Activated T-cell treated with anti-CD3 and anti-CD28 coated beads, Interleukin-2, amount 50 U/mL, for 24 hours (primary cell): ENCODE measurements at regions not wholly inside any gene's neighbourhood (a gene's known extent, or its start where the extent isn't known, plus 50 kb on each side); places are given as distances from the start of the nearest gene placed in this dataset.

ENCODE experiments used
- DNase-seq: peaks from one replicate; pipeline ENCODE4 v3.0.0-alpha.2; 2020
- H3K27ac Mint-ChIP-seq: 2 replicates; pipeline ENCODE4 v1.8.0; 2020; ENCODE audit warnings: mild to moderate bottlenecking, mixed read lengths
- H3K27me3 Mint-ChIP-seq: 2 replicates; pipeline ENCODE4 v1.8.0; 2020; ENCODE audit warnings: mixed read lengths
- H3K36me3 Mint-ChIP-seq: 2 replicates; pipeline ENCODE4 v1.8.0; 2020; ENCODE audit warnings: low read depth, mixed read lengths
- H3K4me1 Mint-ChIP-seq: 2 replicates; pipeline ENCODE4 v1.8.0; 2020; ENCODE audit warnings: low read depth, mixed read lengths
- H3K4me3 Mint-ChIP-seq: 2 replicates; pipeline ENCODE4 v1.8.0; 2020; ENCODE audit warnings: mild to moderate bottlenecking, moderate library complexity, mixed read lengths
- H3K9me3 Mint-ChIP-seq: 2 replicates; pipeline ENCODE4 v1.8.0; 2020; ENCODE audit warnings: mixed read lengths

- no peak overlapping the region for H3K27ac Mint-ChIP-seq
- no peaks in the 10 kb centered on the region for H3K9me3 Mint-ChIP-seq
- H3K4me3 Mint-ChIP-seq, result no peak overlapping the region
- no peak for DNase-seq
- H3K27me3 Mint-ChIP-seq, result no peaks in the 10 kb centered on the region
- no peaks in the 10 kb centered on the region for H3K36me3 Mint-ChIP-seq
- peaks cover 16% of the 10 kb centered on the region for H3K4me1 Mint-ChIP-seq
Measured at GRCh38 chr1:58988752-58989151, 204.9 kb upstream of the JUN start.

GRCh38 chr1:58989845-58990244 is 206.0 kb upstream of the JUN start:
- no peak overlapping the region for H3K4me3 Mint-ChIP-seq
- H3K4me1 Mint-ChIP-seq, result peaks cover 14% of the 10 kb centered on the region
- no peaks in the 10 kb centered on the region for H3K27me3 Mint-ChIP-seq
- DNase-seq, result no peak
- no peaks in the 10 kb centered on the region for H3K9me3 Mint-ChIP-seq
- H3K27ac Mint-ChIP-seq, result no peak overlapping the region
- H3K36me3 Mint-ChIP-seq, result no peaks in the 10 kb centered on the region

- Mint-ChIP-seq H3K9me3 (no peaks in the 10 kb centered on the region), H3K36me3 (no peaks in the 10 kb centered on the region), H3K4me3 (no peak overlapping the region), H3K4me1 (peaks cover 20% of the 10 kb centered on the region), H3K27me3 (no peaks in the 10 kb centered on the region), H3K27ac (no peak overlapping the region)
- no peak for DNase-seq
Measured at GRCh38 chr1:58991305-58991704, 207.5 kb upstream of the JUN start.

GRCh38 chr1:58992643-58993042 is 208.8 kb upstream of the JUN start:
- Mint-ChIP-seq H3K36me3 (no peaks in the 10 kb centered on the region), H3K27me3 (no peaks in the 10 kb centered on the region), H3K9me3 (no peaks in the 10 kb centered on the region), H3K4me1 (peaks cover 13% of the 10 kb centered on the region), H3K27ac (no peak overlapping the region), H3K4me3 (no peak overlapping the region)
- no peak for DNase-seq

GRCh38 chr1:58993403-58993802 is 209.6 kb upstream of the JUN start:
- H3K27me3 Mint-ChIP-seq, result no peaks in the 10 kb centered on the region

GRCh38 chr1:58994664-58995063 is 210.8 kb upstream of the JUN start:
- H3K27ac Mint-ChIP-seq, result no peak overlapping the region
- H3K4me1 Mint-ChIP-seq, result peaks cover 8% of the 10 kb centered on the region
- no peak overlapping the region for H3K4me3 Mint-ChIP-seq
- no peak for DNase-seq
- no peaks in the 10 kb centered on the region for H3K36me3 Mint-ChIP-seq
- H3K27me3 Mint-ChIP-seq, result no peaks in the 10 kb centered on the region
- H3K9me3 Mint-ChIP-seq, result no peaks in the 10 kb centered on the region

More at GRCh38 chr1:58993403-58993802, 209.6 kb upstream of the JUN start:
- no peaks in the 10 kb centered on the region for H3K9me3 Mint-ChIP-seq
- DNase-seq, result no peak
- H3K27ac Mint-ChIP-seq, result no peak overlapping the region
- H3K4me1 Mint-ChIP-seq, result peaks cover 8% of the 10 kb centered on the region
- no peaks in the 10 kb centered on the region for H3K36me3 Mint-ChIP-seq
- H3K4me3 Mint-ChIP-seq, result no peak overlapping the region

- H3K9me3 Mint-ChIP-seq, result no peaks in the 10 kb centered on the region
- H3K4me1 Mint-ChIP-seq, result peaks cover 8% of the 10 kb centered on the region
- H3K4me3 Mint-ChIP-seq, result no peak overlapping the region
- no peak overlapping the region for H3K27ac Mint-ChIP-seq
- H3K36me3 Mint-ChIP-seq, result no peaks in the 10 kb centered on the region
- H3K27me3 Mint-ChIP-seq, result no peaks in the 10 kb centered on the region
- DNase-seq, result no peak
Measured at GRCh38 chr1:58996341-58997059, 212.7 kb upstream of the JUN start.

GRCh38 chr1:58997060-58997411 is 213.2 kb upstream of the JUN start:
- Mint-ChIP-seq H3K36me3 (no peaks in the 10 kb centered on the region), H3K4me1 (peaks cover 8% of the 10 kb centered on the region), H3K9me3 (no peaks in the 10 kb centered on the region), H3K27me3 (no peaks in the 10 kb centered on the region), H3K27ac (no peak overlapping the region), H3K4me3 (no peak overlapping the region)
- DNase-seq, result no peak

- DNase-seq, result no peak
- peaks cover 8% of the 10 kb centered on the region for H3K4me1 Mint-ChIP-seq
- peak overlapping the region; percentile 1 for H3K27ac Mint-ChIP-seq
- H3K4me3 Mint-ChIP-seq, result no peak overlapping the region
- no peaks in the 10 kb centered on the region for H3K9me3 Mint-ChIP-seq
- H3K27me3 Mint-ChIP-seq, result no peaks in the 10 kb centered on the region
- H3K36me3 Mint-ChIP-seq, result no peaks in the 10 kb centered on the region
Measured at GRCh38 chr1:58997637-58998036, 213.8 kb upstream of the JUN start.

GRCh38 chr1:58999676-59000075 is 215.8 kb upstream of the JUN start:
- Mint-ChIP-seq H3K9me3 (no peaks in the 10 kb centered on the region), H3K4me1 (peaks cover 10% of the 10 kb centered on the region), H3K27me3 (no peaks in the 10 kb centered on the region), H3K36me3 (no peaks in the 10 kb centered on the region), H3K4me3 (no peak overlapping the region), H3K27ac (no peak overlapping the region)
- no peak for DNase-seq

GRCh38 chr1:59004755-59005154 is 220.9 kb upstream of the JUN start:
- peaks cover 42% of the 10 kb centered on the region for H3K4me1 Mint-ChIP-seq
- H3K27ac Mint-ChIP-seq, result peak overlapping the region; percentile 2
- no peaks in the 10 kb centered on the region for H3K9me3 Mint-ChIP-seq
- no peak overlapping the region for H3K4me3 Mint-ChIP-seq
- H3K27me3 Mint-ChIP-seq, result no peaks in the 10 kb centered on the region
- no peaks in the 10 kb centered on the region for H3K36me3 Mint-ChIP-seq
- DNase-seq, result no peak

- H3K9me3 Mint-ChIP-seq, result no peaks in the 10 kb centered on the region
- no peak overlapping the region for H3K4me3 Mint-ChIP-seq
- peaks cover 42% of the 10 kb centered on the region for H3K4me1 Mint-ChIP-seq
- H3K27me3 Mint-ChIP-seq, result no peaks in the 10 kb centered on the region
- peak; percentile 36 for DNase-seq
- H3K27ac Mint-ChIP-seq, result peak overlapping the region; percentile 73
- H3K36me3 Mint-ChIP-seq, result no peaks in the 10 kb centered on the region
Measured at GRCh38 chr1:59005491-59006288, 221.8 kb upstream of the JUN start.

GRCh38 chr1:59006289-59006658 is 222.4 kb upstream of the JUN start:
- H3K4me1 Mint-ChIP-seq, result peaks cover 43% of the 10 kb centered on the region
- H3K27ac Mint-ChIP-seq, result no peak overlapping the region
- H3K9me3 Mint-ChIP-seq, result no peaks in the 10 kb centered on the region
- H3K27me3 Mint-ChIP-seq, result no peaks in the 10 kb centered on the region
- H3K36me3 Mint-ChIP-seq, result no peaks in the 10 kb centered on the region
- no peak overlapping the region for H3K4me3 Mint-ChIP-seq
- no peak for DNase-seq

GRCh38 chr1:59006932-59007331 is 223.1 kb upstream of the JUN start:
- H3K4me3 Mint-ChIP-seq, result no peak overlapping the region
- H3K9me3 Mint-ChIP-seq, result no peaks in the 10 kb centered on the region
- DNase-seq, result no peak
- H3K27me3 Mint-ChIP-seq, result no peaks in the 10 kb centered on the region
- H3K4me1 Mint-ChIP-seq, result peaks cover 47% of the 10 kb centered on the region
- H3K27ac Mint-ChIP-seq, result no peak overlapping the region
- H3K36me3 Mint-ChIP-seq, result no peaks in the 10 kb centered on the region

- H3K27me3 Mint-ChIP-seq, result no peaks in the 10 kb centered on the region
- H3K9me3 Mint-ChIP-seq, result no peaks in the 10 kb centered on the region
- no peak overlapping the region for H3K27ac Mint-ChIP-seq
- H3K4me1 Mint-ChIP-seq, result peaks cover 47% of the 10 kb centered on the region
- H3K4me3 Mint-ChIP-seq, result no peak overlapping the region
- no peak for DNase-seq
- H3K36me3 Mint-ChIP-seq, result no peaks in the 10 kb centered on the region
Measured at GRCh38 chr1:59007429-59007819, 223.6 kb upstream of the JUN start.
